Omental fat pad (tissue), 3 donors: ENCODE measurements at regions not wholly inside any gene's neighbourhood (a gene's known extent, or its start where the extent isn't known, plus 50 kb on each side); places are given as distances from the start of the nearest gene placed in this dataset.
A peak's percentile ranks its signal among the peaks of the same experiment; 100 is the strongest.

Experiments used
- ATAC-seq: fragments of 150-250 bp; one replicate; pipeline ENCODE4 v1.9.1; 2016; ENCODE audit warnings: mild to moderate bottlenecking, moderate library complexity; ENCODE audit not compliant: low FRiP score
- DNase-seq: peaks from one replicate; pipeline ENCODE4 v3.0.0-alpha.2; 2019; ENCODE audit warnings: low spot score
- TF ChIP-seq, protein P1 (sequence below), 3 donors: fragments of 450-650 bp; IDR thresholded peaks; one replicate each; pipeline ENCODE4 v1.5.1; 2016 to 2017; ENCODE audit warnings: antibody characterized with exemption in 3 of 3, mild to moderate bottlenecking in 3 of 3, moderate library complexity in 2 of 3

- ATAC-seq, result peak; percentile 64
- TF ChIP-seq, protein P1, sequence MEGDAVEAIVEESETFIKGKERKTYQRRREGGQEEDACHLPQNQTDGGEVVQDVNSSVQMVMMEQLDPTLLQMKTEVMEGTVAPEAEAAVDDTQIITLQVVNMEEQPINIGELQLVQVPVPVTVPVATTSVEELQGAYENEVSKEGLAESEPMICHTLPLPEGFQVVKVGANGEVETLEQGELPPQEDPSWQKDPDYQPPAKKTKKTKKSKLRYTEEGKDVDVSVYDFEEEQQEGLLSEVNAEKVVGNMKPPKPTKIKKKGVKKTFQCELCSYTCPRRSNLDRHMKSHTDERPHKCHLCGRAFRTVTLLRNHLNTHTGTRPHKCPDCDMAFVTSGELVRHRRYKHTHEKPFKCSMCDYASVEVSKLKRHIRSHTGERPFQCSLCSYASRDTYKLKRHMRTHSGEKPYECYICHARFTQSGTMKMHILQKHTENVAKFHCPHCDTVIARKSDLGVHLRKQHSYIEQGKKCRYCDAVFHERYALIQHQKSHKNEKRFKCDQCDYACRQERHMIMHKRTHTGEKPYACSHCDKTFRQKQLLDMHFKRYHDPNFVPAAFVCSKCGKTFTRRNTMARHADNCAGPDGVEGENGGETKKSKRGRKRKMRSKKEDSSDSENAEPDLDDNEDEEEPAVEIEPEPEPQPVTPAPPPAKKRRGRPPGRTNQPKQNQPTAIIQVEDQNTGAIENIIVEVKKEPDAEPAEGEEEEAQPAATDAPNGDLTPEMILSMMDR (IDR thresholded peaks at IDR 0.05), result no peak
- no peak for DNase-seq
Observed at GRCh38 chr11:133787379-133788141, 57.8 kb downstream of the SPATA19 start.

DNA sequence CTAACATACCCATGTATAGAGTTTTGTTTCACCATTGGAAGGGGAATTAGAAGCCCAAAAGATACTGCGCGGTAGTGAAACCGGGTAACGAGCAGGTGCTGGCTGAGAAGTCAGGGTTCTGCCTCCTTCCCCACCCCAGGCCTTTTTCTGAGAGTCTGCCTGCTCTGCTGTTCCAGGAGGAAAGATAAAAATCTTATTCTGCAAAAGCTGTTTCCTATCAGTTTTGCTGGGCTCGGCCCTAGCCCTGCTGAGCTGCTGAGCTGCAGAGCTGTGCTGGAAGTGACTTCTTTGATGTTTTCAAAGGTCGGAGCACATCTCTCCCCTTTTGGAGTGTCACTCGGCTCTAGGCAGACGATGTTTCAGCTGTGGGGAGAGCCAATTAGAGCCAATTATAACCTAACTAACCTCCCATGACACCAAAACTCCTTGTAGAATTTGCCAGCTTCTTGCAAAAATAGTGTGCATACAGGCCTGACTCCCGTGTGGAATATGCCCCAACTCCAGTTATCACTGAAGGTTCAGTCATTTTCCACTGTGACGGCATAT, 59.4 kb downstream of the SPATA19 start:
- DNase-seq (no peak), ATAC-seq (no peak)
- TF ChIP-seq, protein P1 (IDR thresholded peaks at IDR 0.05), result no peak

GRCh38 chr11:133784359-133784758, 61.0 kb downstream of the SPATA19 start:
- DNase-seq (no peak), ATAC-seq (no peak)
- TF ChIP-seq, protein P1 (IDR thresholded peaks at IDR 0.05), result no peak

- no peak for ATAC-seq
- no peak for DNase-seq
- TF ChIP-seq, protein P1 (IDR thresholded peaks at IDR 0.05), result no peak
Observed at GRCh38 chr11:133782116-133782725, 63.1 kb downstream of the SPATA19 start.

- ATAC-seq (no peak), DNase-seq (no peak)
- TF ChIP-seq, protein P1 (IDR thresholded peaks at IDR 0.05), result no peak
Observed at GRCh38 chr11:133778161-133778560, 67.2 kb downstream of the SPATA19 start.

DNA sequence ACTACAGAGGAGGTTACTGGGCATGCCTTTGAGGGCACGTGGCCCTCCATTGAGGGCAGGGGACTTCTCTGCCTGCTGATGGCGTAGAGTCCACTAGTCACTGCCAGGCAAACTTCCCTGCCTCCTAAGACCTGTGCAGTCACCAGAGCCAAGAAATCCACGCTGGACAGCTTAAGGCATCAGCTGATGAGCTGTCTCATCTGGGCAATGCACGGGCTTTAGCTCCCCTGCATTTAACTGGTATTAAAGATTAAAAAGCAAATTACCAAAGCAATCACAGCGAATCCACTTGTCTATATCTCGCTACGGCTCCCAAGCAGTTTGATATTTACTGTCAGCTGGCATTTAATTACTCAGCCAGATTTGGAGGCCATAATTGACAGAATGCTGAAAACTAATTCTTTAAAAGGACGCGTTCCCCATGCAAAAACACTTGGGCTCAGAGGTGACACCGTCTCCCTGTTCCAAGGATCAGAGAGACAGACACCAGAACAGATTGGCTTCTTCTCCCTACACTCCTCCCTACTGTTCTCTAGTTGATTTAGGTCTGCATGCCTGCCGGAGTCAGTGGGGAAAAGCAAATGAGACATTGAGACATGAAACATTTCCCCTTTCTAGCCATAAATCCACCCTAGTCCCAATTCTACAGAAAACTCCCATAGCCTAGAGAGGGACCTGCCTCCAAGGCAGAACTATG, 68.5 kb downstream of the SPATA19 start:
- TF ChIP-seq, protein P1 (IDR thresholded peaks at IDR 0.05), result no peak

More for the DNA sequence above, 68.5 kb downstream of the SPATA19 start:
- ATAC-seq, result no peak
- DNase-seq, result no peak
